ENCODE measurements at regions not wholly inside any gene's neighbourhood (a gene's known extent, or its start where the extent isn't known, plus 50 kb on each side); places are given as distances from the start of the nearest gene placed in this dataset.

GRCh38 chr12:125239563-125239962, 174.3 kb downstream of the AACS start:
- no peak overlapping the region for H4K91ac ChIP-seq (replicated peaks; ENCODE audit: insufficient read length, low read length)
- FAIRE-seq (no peak), DNase-seq (ENCODE audit: low read depth in 1 of 2, low spot score in 2 of 2) (no peak)
- no peak overlapping the region for H3K4me2 ChIP-seq (ENCODE audit: insufficient read depth in 1 of 2, low read depth in 2 of 2, low read length in 2 of 2)
- H2BK15ac ChIP-seq (ENCODE audit: low read length): no peak overlapping the region
- no peaks in the 10 kb centered on the region for H3K9me3 ChIP-seq (ENCODE audit: insufficient read depth in 2 of 2, low read depth in 1 of 2, low read length in 1 of 2)
- H3K79me1 ChIP-seq (ENCODE audit: low read depth, low read length): peaks cover 16% of the 10 kb centered on the region
- no peak overlapping the region for H2BK120ac ChIP-seq (replicated peaks; ENCODE audit: low read depth, low read length)
- no peak overlapping the region for H3K18ac ChIP-seq (ENCODE audit: extremely low read depth, low read length)
- TF ChIP-seq CTCF (IDR thresholded peaks at IDR 0.05; ENCODE audit: control extremely low read depth in 1 of 3, insufficient read depth in 1 of 3, low read depth in 1 of 3, low read length in 3 of 3) (no peak), CTBP2 (IDR thresholded peaks at IDR 0.05; ENCODE audit: borderline replicate concordance, insufficient read depth, insufficient read length, low read length) (no peak), KDM4A (IDR thresholded peaks at IDR 0.05; ENCODE audit: low read depth, low read length, severe bottlenecking) (no peak), EGR1 (IDR thresholded peaks at IDR 0.05; ENCODE audit: borderline replicate concordance, low read depth, low read length) (no peak)
- no peak overlapping the region for H2BK12ac ChIP-seq (ENCODE audit: low read depth, low read length)
- peaks cover 7 to 11% of the 10 kb centered on the region in 2 experiments for H4K20me1 ChIP-seq (replicated peaks in 1 of 2; ENCODE audit: control insufficient read depth in 1 of 2, insufficient read depth in 2 of 2, low read length in 2 of 2)
- POLR2A ChIA-PET (ENCODE audit: partially characterized antibody): interaction anchor here (1.0 kb wide), 1 partner anchor 164 kb away, joined by 3 read pairs; no protein-coding TSS in a partner anchor
- H3K4ac ChIP-seq (replicated peaks; ENCODE audit: insufficient read length, low read depth, low read length): no peak overlapping the region
- peaks cover 0 to 11% (median 1%) of the 10 kb centered on the region in 4 experiments; a peak in 5 of 7 replicates for H3K4me1 ChIP-seq (replicated peaks in 1 of 4; ENCODE audit: control insufficient read depth in 3 of 4, insufficient read depth in 4 of 4, low read length in 3 of 4)
- no peak overlapping the region for H4K8ac ChIP-seq (ENCODE audit: extremely low read depth, insufficient read depth, low read length)
- H3K79me2 ChIP-seq (ENCODE audit: control insufficient read depth in 1 of 2, insufficient read depth in 2 of 2, low read length in 2 of 2): peaks cover 0 to 66% of the 10 kb centered on the region in 2 experiments; a peak in 2 of 4 replicates
- H3K36me3 ChIP-seq (ENCODE audit: control insufficient read depth in 2 of 4, insufficient read depth in 4 of 4, low read length in 3 of 4): no peaks in the 10 kb centered on the region; a peak in 1 of 8 replicates
- H3K56ac ChIP-seq (replicated peaks; ENCODE audit: insufficient read length, low read depth, low read length): no peak overlapping the region
- no peak overlapping the region for H3K9ac ChIP-seq (replicated peaks in 1 of 4; ENCODE audit: extremely low read depth in 1 of 4, low read depth in 3 of 4, low read length in 3 of 4)
- no peak overlapping the region for H3K23ac ChIP-seq (ENCODE audit: insufficient read length)
- no peaks in the 10 kb centered on the region for H3K27me3 ChIP-seq (replicated peaks in 1 of 4; ENCODE audit: control insufficient read depth in 3 of 4, extremely low read depth in 1 of 4, insufficient read depth in 3 of 4, low read length in 3 of 4)
- H4K5ac ChIP-seq (ENCODE audit: insufficient read length, low read depth, low read length): no peak overlapping the region
- no peak overlapping the region for H2AK5ac ChIP-seq (ENCODE audit: low read depth, low read length)
- H3K4me3 ChIP-seq (ENCODE audit: extremely low read depth in 1 of 4, insufficient read depth in 2 of 4, low read depth in 3 of 4, low read length in 4 of 4): no peak overlapping the region
- H2BK5ac ChIP-seq (ENCODE audit: low read depth, low read length): 0 out of 2 replicates have a peak overlapping the region, but pooled peaks have one; percentile 28
- no peak overlapping the region for H2BK20ac ChIP-seq (ENCODE audit: low read length)
- H3K14ac ChIP-seq (ENCODE audit: insufficient read length): no peak overlapping the region
- H2AFZ ChIP-seq (ENCODE audit: low read length): no peak overlapping the region
- CTCF ChIA-PET (ENCODE audit: partially characterized antibody): interaction anchor here (0.9 to 1.8 kb wide), 6 partner anchors 9 to 92 kb away, joined by 3 to 10 read pairs (median 4); no protein-coding TSS in a partner anchor
- no peaks in the 10 kb centered on the region for H3K23me2 ChIP-seq (ENCODE audit: low read depth, low read length)
- no peak overlapping the region for H3K27ac ChIP-seq (ENCODE audit: low read depth, low read length)
- WGBS, 2 experiments (ENCODE audit: extremely low coverage in 1 of 2, insufficient coverage in 1 of 2, insufficient read length in 1 of 2, insufficient replicate concordance in 2 of 2, low coverage in 1 of 2, low lambda C conversion rate in 2 of 2, missing lambda C conversion rate in 1 of 2): 94% methylated on average over 11 of the region's 11 CpGs; no CpG with 5 or more reads in 1 of the 2 experiments
